GM19468 (cell line): ENCODE measurements at regions not wholly inside any gene's neighbourhood (a gene's known extent, or its start where the extent isn't known, plus 50 kb on each side); places are given as distances from the start of the nearest gene placed in this dataset.
A peak's percentile ranks its signal among the peaks of the same experiment; 100 is the strongest.
"Not testable (repeated sequence)": the region's sequence is repeated elsewhere in the genome, so short reads cannot be mapped to it uniquely, and the experiment has no call there.

Experiments used
- ATAC-seq: cut with Tn5 transposase; IDR thresholded peaks from one replicate; pipeline ENCODE4 v1.9.1; 2021; ENCODE audit warnings: mild to moderate bottlenecking, moderate library complexity, moderate number of reproducible peaks; ENCODE audit not compliant: unreplicated experiment; ENCODE audit errors: extremely low read depth

GRCh38 chr2:168300460-168300859 lies 53.1 kb upstream of the STK39 start:
- ATAC-seq: no peak

- ATAC-seq: no peak
Measured at GRCh38 chr2:168304024-168304681, 56.8 kb upstream of the STK39 start.

GRCh38 chr2:168307379-168307778 lies 60.0 kb upstream of the STK39 start:
- no peak for ATAC-seq

- no peak for ATAC-seq
Measured at GRCh38 chr2:168310580-168310979, 63.2 kb upstream of the STK39 start.

GRCh38 chr2:168311261-168311910 lies 64.0 kb upstream of the STK39 start:
- no peak for ATAC-seq

- ATAC-seq: no peak
Measured at GRCh38 chr2:168312036-168312822, 64.8 kb upstream of the STK39 start.

- no peak for ATAC-seq
Measured at GRCh38 chr2:168314236-168314635, 66.8 kb upstream of the STK39 start.

GRCh38 chr2:168315331-168316072 lies 68.1 kb upstream of the STK39 start:
- no peak for ATAC-seq

GRCh38 chr2:168316073-168316440 lies 68.7 kb upstream of the STK39 start:
- ATAC-seq: no peak

GRCh38 chr2:168317282-168317681 lies 69.9 kb upstream of the STK39 start:
- ATAC-seq: no peak

- ATAC-seq: no peak
Measured at GRCh38 chr2:168320267-168320666, 72.9 kb upstream of the STK39 start.

- no peak for ATAC-seq
Measured at GRCh38 chr2:168322325-168323007, 75.1 kb upstream of the STK39 start.

- no peak for ATAC-seq
Measured at GRCh38 chr2:168323529-168324021, 76.2 kb upstream of the STK39 start.

GRCh38 chr2:168326572-168326971 lies 79.2 kb upstream of the STK39 start:
- no peak for ATAC-seq

GRCh38 chr2:168327328-168327727 lies 79.9 kb upstream of the STK39 start:
- no peak for ATAC-seq

GRCh38 chr2:168328421-168328820 lies 81.0 kb upstream of the STK39 start:
- ATAC-seq: no peak

- ATAC-seq: no peak
Measured at GRCh38 chr2:168330624-168331423, 83.4 kb upstream of the STK39 start.

GRCh38 chr2:168335254-168335653 lies 87.9 kb upstream of the STK39 start:
- not testable (repeated sequence) for ATAC-seq

- peak; percentile 48 for ATAC-seq
Measured at GRCh38 chr2:168336786-168337388, 89.5 kb upstream of the STK39 start.
